HG03095 (cell line): ENCODE measurements at regions not wholly inside any gene's neighbourhood (a gene's known extent, or its start where the extent isn't known, plus 50 kb on each side); places are given as distances from the start of the nearest gene placed in this dataset.

Source experiments
- ATAC-seq: cut with Tn5 transposase; IDR thresholded peaks from one replicate; pipeline ENCODE4 v1.9.1; 2021; ENCODE audit warnings: moderate library complexity; ENCODE audit not compliant: unreplicated experiment

DNA sequence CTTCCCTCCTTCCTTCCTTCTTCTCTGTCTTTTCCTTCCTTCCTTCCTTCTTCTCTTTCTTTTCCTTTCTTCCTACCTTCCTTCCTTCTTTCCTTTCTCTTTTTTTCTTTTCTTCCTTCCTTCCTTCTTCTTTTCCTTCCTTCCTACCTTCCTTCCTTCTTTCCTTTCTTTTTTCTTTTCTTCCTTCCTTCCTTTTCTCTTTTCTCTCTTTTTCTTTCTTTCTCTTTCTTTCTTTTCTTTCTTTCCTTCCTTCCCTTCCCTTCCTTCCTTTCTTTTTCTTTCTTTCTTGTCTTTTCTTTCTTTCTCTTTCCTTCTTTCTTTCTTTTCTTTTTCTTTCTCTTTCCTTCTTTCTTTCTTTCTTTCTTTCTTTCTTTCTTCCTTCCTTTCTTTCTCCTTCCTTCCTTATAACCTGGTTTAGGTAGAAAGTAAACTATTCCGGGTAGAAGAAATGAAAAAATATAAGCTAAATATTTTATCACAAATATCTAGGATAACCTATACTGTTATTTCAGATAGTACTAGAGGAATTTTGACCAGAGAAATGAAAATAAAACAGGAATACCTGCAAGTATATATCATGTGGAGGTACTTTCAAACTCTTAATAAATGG, 1741.8 kb upstream of the CDH9 start:
- ATAC-seq, result no peak

- no peak for ATAC-seq
These were observed 1740.9 kb upstream of the CDH9 start for GRCh38 chr5:28779161-28779754.

DNA sequence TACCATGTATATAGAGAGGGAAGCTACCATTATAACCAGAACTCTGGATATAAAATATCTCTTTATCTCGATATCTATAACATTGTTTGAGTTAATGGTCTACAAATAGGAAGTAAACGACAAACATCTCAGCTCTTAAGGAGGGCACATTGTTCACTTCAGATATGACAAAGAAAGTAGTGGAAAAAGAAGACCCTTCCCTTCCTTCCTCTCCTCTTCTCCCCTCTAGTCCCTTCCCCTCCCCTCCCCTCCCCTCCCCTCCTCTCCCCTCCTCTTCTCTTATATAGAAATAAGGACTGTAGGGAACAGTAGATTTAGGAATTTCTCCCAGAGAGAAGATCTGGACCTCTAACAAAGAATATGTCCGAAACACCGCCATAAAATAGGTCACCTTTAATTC, 1731.9 kb upstream of the CDH9 start:
- ATAC-seq, result no peak

DNA sequence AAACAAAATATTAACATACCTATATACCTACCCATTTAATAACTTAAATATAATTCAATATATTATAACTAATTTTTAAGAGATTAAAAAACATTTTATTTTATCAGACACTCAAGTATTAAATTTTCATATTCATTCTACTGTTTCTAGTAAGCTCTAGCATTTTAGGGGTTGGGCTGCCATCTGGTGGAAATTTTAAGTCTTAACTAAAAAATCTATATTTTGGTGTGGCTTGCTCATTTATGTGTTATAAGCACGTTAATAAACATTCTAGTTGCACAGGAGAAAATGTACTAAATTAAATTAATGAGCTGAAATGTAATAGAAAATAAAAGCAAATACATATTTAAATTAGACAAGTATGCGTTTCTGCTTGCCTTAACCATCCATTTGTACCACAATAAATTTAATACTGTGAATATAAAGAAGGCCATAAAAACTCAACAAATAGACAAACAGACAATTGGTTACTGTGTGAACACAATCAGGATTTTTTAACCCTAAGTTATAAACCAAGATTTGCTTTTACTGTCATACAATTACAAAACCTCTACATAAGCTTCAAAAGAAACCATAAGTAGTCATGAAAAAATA, 1728.3 kb upstream of the CDH9 start:
- no peak for ATAC-seq

DNA sequence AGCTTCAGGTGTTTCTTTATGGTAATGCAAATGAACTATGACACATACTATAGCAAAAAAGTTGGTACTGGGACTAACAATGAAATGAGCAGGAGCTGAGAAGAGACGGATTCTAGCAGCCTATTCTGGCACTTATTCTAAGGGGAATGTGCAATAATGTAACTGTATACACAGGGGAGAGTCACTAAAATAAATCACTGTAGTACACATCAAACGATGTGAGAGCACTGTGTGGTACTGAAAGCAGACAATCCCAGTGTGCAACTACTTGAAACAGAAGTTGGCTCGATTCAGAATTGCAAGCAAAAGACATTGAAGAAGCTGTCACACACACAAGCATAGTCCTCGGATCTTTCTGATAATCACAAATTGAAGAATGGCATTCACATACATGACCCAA, 1713.0 kb upstream of the CDH9 start:
- no peak for ATAC-seq

GRCh38 chr5:28750251-28750650, 1711.9 kb upstream of the CDH9 start:
- no peak for ATAC-seq

DNA sequence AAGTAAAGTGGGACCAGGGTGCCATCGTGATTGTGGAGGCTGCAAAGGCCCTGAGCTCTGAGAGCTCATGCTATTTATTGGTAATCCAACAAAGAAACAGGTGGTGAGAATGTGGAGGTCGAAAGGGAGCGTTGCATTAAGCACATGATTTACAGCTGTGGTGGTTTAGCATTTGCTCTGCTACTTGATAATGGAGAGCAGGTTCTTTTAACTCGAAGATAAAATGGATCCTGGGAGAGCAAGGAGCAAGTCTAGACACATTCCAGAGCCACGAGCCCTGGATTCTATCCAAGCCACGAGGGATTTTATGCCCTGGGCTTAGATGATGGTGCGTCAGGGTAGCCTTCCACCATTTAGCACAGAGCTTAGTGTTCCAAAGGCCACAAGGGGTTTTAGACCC, 1710.1 kb upstream of the CDH9 start:
- ATAC-seq, result no peak

DNA sequence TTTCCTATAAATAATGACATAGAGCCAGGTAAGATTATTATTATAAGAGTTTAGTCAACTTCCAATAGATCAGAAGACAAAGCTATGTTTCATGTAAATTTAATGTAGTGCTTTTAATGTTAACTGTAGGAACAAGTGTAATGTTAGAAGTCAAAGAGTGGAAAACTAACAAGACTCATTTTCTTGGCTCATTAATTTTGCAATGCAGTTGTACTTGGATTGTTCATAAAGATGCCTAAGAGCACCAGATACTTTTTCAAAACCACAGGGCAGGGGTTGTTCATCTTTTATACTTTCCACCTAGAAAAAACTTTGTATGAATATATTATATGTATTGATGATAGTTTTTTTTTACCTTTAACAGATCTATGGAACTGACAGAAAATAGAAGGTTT, 1705.3 kb upstream of the CDH9 start:
- ATAC-seq, result no peak

- ATAC-seq, result no peak
These were observed 1704.8 kb upstream of the CDH9 start for GRCh38 chr5:28743025-28743715.

- no peak for ATAC-seq
These were observed 1699.3 kb upstream of the CDH9 start for GRCh38 chr5:28737682-28738081.

- ATAC-seq, result no peak
These were observed 1698.8 kb upstream of the CDH9 start for GRCh38 chr5:28737222-28737621.

DNA sequence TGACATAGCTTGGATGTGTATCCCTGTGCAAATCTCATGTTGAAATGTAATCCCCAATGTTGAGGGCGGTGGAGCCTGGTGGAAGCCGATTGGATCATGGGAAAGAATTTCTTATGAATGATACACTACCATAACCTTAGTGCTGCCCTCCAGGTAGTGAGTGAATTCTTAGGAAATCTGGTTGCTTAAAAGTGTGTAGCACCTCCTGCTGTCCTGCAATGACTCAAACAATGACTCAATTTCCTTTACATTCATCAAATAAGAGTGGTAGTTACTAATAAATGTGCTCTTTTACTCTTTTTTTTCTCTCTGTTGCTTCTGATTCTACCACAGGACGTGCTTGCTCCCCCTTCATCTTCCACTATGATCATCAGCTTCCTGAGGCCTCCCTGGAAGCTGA, 1696.0 kb upstream of the CDH9 start:
- no peak for ATAC-seq

DNA sequence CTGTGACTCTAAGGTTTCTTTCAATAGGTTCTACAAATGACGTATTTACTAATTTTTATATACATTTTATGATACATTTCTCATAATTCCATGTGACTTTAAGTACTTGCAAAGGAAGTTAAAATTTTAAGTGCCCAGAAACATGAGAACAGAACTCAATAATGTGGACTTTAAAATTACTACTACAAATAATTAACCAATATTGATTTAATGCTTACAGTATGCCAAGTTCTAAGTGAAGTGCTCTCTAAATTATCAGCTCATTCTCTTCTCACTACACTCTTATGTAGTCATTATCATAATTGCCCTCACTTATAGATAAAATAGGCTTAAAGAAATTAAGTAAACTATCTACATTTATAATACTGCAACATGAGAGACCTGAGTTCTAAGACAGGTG, 1690.7 kb upstream of the CDH9 start:
- ATAC-seq, result no peak

- ATAC-seq, result no peak
These were observed 1688.4 kb upstream of the CDH9 start for GRCh38 chr5:28726815-28727214.

GRCh38 chr5:28725001-28725400, 1686.6 kb upstream of the CDH9 start:
- ATAC-seq, result no peak

DNA sequence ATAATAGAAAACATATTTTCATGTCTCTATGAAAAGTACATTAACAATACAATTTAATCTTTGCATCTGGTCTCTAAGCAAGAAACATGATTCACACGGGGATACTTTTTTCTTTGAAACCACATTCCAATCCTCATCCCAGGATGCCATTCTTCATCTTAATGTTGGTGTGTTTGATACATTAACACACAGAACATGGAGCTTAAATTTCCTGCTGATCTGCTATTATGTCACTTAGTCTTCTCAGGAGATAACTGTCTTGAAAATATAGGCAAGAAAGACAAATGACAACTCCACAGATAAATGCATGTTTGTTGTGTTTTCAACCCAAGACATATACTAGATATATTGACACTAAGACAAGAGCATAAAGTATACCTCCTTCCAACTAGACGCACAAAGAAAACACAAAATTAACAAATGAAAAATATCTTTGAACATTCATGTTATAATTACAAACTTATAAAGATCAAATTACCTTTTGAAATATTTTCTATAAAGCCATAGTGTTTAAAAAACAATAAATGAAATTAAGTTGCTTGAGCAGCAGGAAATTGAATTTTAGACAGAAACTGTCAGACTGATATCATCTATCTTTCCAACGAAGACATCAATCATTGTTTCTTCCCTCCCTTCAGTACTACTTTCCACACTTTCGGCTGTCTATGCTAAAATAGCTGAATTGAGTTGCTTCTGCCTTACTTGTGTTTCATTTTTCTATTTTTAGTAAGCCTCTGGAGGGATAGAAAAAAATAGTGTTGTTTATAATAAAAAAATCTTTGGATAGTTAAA, 1676.7 kb upstream of the CDH9 start:
- no peak for ATAC-seq

GRCh38 chr5:28710360-28710759, 1672.0 kb upstream of the CDH9 start:
- ATAC-seq, result no peak

DNA sequence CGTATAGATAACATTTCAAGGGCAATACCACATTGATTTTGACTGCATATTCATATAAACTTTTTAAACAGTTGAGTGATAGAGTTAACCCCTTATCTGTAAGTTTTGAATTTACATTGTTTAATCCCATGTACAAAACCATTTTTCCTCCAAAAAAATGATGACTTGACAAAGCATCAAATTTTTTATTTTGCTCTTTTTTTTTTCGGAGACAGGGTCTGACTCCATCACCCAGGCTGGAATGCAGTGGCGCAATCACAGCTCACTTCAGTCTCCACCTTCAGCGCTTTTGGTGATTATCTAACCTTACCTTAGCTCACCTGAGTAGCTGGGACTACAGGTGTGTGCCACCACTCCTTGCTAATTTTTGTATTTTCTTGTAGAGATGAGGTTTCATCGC, 1670.1 kb upstream of the CDH9 start:
- ATAC-seq, result no peak

DNA sequence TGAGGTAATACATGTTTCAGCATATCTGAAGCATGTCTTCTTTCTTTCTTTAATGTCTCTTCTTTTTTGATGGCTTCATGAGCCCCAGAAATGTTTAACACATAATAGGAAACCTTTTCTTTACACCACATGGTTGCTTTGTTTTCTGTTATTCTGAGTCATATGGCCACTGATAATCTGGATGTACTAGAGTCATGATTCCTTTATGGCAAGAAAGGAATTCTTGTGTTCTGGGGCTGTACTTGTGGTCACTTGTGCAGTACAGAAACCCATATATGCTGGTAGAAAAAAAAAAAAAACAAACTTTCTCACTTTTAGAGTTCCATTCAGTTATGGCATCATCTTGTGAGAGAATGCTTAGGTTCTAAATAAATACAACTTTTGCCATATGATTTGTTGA, 1669.3 kb upstream of the CDH9 start:
- no peak for ATAC-seq

- no peak for ATAC-seq
These were observed 1665.4 kb upstream of the CDH9 start for GRCh38 chr5:28703651-28704260.

GRCh38 chr5:28691526-28691925, 1653.1 kb upstream of the CDH9 start:
- no peak for ATAC-seq
